ENCODE measurements at regions not wholly inside any gene's neighbourhood (a gene's known extent, or its start where the extent isn't known, plus 50 kb on each side); places are given as distances from the start of the nearest gene placed in this dataset.
"Not testable (repeated sequence)": the region's sequence is repeated elsewhere in the genome, so short reads cannot be mapped to it uniquely, and the experiment has no call there.

GRCh38 chr9:107571148-107571547 lies 81.6 kb upstream of the KLF4 start:
- no peak overlapping the region for H3K4me3 ChIP-seq (IDR thresholded peaks at IDR 0.05; ENCODE audit: insufficient read depth, low read depth, low read length)
- H3K79me2 ChIP-seq (ENCODE audit: insufficient read depth, low read depth), result no peaks in the 10 kb centered on the region
- no peaks in the 10 kb centered on the region for H3K27me3 ChIP-seq (ENCODE audit: insufficient read depth, low read depth)
- H3K4me2 ChIP-seq, result no peak overlapping the region
- no peak overlapping the region for H2AFZ ChIP-seq (ENCODE audit: low read depth)
- peaks cover 6% of the 10 kb centered on the region for H3K4me1 ChIP-seq (ENCODE audit: low read depth, poor library complexity, severe bottlenecking)
- no peak overlapping the region for H3K27ac ChIP-seq
- H3K9ac ChIP-seq, result no peak overlapping the region
- H4K20me1 ChIP-seq (ENCODE audit: insufficient read depth), result no peaks in the 10 kb centered on the region
- no peak for TF ChIP-seq CTCF (conservative IDR thresholded peaks at IDR 0.05; ENCODE audit: low read depth, low read length)
- H3K36me3 ChIP-seq (ENCODE audit: insufficient read depth), result no peaks in the 10 kb centered on the region

- no peaks in the 10 kb centered on the region for H3K36me3 ChIP-seq (ENCODE audit: insufficient read depth)
- TF ChIP-seq CTCF (conservative IDR thresholded peaks at IDR 0.05; ENCODE audit: low read depth, low read length), result no peak
- peaks cover 6% of the 10 kb centered on the region for H3K4me1 ChIP-seq (ENCODE audit: low read depth, poor library complexity, severe bottlenecking)
- H4K20me1 ChIP-seq (ENCODE audit: insufficient read depth), result no peaks in the 10 kb centered on the region
- no peak overlapping the region for H3K27ac ChIP-seq
- no peak overlapping the region for H2AFZ ChIP-seq (ENCODE audit: low read depth)
- H3K4me2 ChIP-seq, result no peak overlapping the region
- no peaks in the 10 kb centered on the region for H3K27me3 ChIP-seq (ENCODE audit: insufficient read depth, low read depth)
- no peaks in the 10 kb centered on the region for H3K79me2 ChIP-seq (ENCODE audit: insufficient read depth, low read depth)
- no peak overlapping the region for H3K9ac ChIP-seq
- H3K4me3 ChIP-seq (IDR thresholded peaks at IDR 0.05; ENCODE audit: insufficient read depth, low read depth, low read length), result no peak overlapping the region
These were observed 79.6 kb upstream of the KLF4 start for GRCh38 chr9:107569174-107569573.

- not testable (repeated sequence) for H3K36me3 ChIP-seq (ENCODE audit: insufficient read depth); H3K27me3 ChIP-seq (ENCODE audit: insufficient read depth, low read depth); H3K4me3 ChIP-seq (IDR thresholded peaks at IDR 0.05; ENCODE audit: insufficient read depth, low read depth, low read length); H3K4me2 ChIP-seq; H3K9ac ChIP-seq; H4K20me1 ChIP-seq (ENCODE audit: insufficient read depth); H3K27ac ChIP-seq; H3K4me1 ChIP-seq (ENCODE audit: low read depth, poor library complexity, severe bottlenecking); H3K79me2 ChIP-seq (ENCODE audit: insufficient read depth, low read depth); H2AFZ ChIP-seq (ENCODE audit: low read depth)
These were observed 78.8 kb upstream of the KLF4 start for GRCh38 chr9:107568406-107568805.

- no peaks in the 10 kb centered on the region for H3K27me3 ChIP-seq (ENCODE audit: insufficient read depth, low read depth)
- H3K4me1 ChIP-seq (ENCODE audit: low read depth, poor library complexity, severe bottlenecking), result peaks cover 6% of the 10 kb centered on the region
- no peak overlapping the region for H3K4me2 ChIP-seq
- H3K4me3 ChIP-seq (IDR thresholded peaks at IDR 0.05; ENCODE audit: insufficient read depth, low read depth, low read length), result no peak overlapping the region
- TF ChIP-seq CTCF (conservative IDR thresholded peaks at IDR 0.05; ENCODE audit: low read depth, low read length), result no peak
- H3K79me2 ChIP-seq (ENCODE audit: insufficient read depth, low read depth), result no peaks in the 10 kb centered on the region
- H3K27ac ChIP-seq, result no peak overlapping the region
- H2AFZ ChIP-seq (ENCODE audit: low read depth), result no peak overlapping the region
- H4K20me1 ChIP-seq (ENCODE audit: insufficient read depth), result no peaks in the 10 kb centered on the region
- no peaks in the 10 kb centered on the region for H3K36me3 ChIP-seq (ENCODE audit: insufficient read depth)
- no peak overlapping the region for H3K9ac ChIP-seq
These were observed 77.9 kb upstream of the KLF4 start for GRCh38 chr9:107567462-107567861.

- H3K36me3 ChIP-seq (ENCODE audit: insufficient read depth), result no peaks in the 10 kb centered on the region
- TF ChIP-seq CTCF (conservative IDR thresholded peaks at IDR 0.05; ENCODE audit: low read depth, low read length), result no peak
- H3K4me2 ChIP-seq, result no peak overlapping the region
- no peak overlapping the region for H3K27ac ChIP-seq
- no peak overlapping the region for H3K9ac ChIP-seq
- H2AFZ ChIP-seq (ENCODE audit: low read depth), result no peak overlapping the region
- no peaks in the 10 kb centered on the region for H4K20me1 ChIP-seq (ENCODE audit: insufficient read depth)
- no peak overlapping the region for H3K4me3 ChIP-seq (IDR thresholded peaks at IDR 0.05; ENCODE audit: insufficient read depth, low read depth, low read length)
- peaks cover 6% of the 10 kb centered on the region for H3K4me1 ChIP-seq (ENCODE audit: low read depth, poor library complexity, severe bottlenecking)
- H3K27me3 ChIP-seq (ENCODE audit: insufficient read depth, low read depth), result no peaks in the 10 kb centered on the region
- no peaks in the 10 kb centered on the region for H3K79me2 ChIP-seq (ENCODE audit: insufficient read depth, low read depth)
These were observed 77.1 kb upstream of the KLF4 start for GRCh38 chr9:107566611-107567061.

All from KMS-11 (cell line).